ENCODE measurements at regions not wholly inside any gene's neighbourhood (a gene's known extent, or its start where the extent isn't known, plus 50 kb on each side); places are given as distances from the start of the nearest gene placed in this dataset.
A peak's percentile ranks its signal among the peaks of the same experiment; 100 is the strongest.

DNA sequence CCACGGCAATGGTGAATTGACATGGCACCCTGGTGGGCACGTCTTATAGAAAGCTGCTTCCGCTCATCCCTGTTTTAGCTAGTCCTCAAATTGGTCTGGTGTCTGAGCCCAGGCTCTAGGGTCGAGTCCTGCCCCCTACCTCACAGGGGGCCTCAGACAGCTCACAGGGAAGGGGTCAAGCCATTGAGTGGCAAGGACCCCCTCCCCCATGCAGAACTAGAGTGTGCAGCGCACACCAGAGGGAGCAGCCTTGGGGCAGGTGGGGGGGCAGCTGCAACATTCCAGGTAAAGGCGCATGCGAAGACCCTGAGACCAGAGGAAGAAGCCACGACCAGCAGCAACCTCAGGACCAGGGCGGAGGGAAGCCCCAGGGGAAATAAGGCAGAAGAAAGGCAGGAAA lies 240.4 kb upstream of the PPP2R2D start:
- Histone ChIP-seq H3K27me3 (replicated peaks; ENCODE audit: control insufficient read depth, insufficient read depth, low read length) (no peaks in the 10 kb centered on the region), H3K9me3 (no peaks in the 10 kb centered on the region), H3K4me1 (no peaks in the 10 kb centered on the region), H3K4me3 (ENCODE audit: low read depth, low read length) (no peak overlapping the region), H3K36me3 (ENCODE audit: control insufficient read depth, insufficient read depth, low read length) (no peaks in the 10 kb centered on the region)
- ChIA-PET POLR2A (no interaction called here), CTCF (no interaction called here)
- no peak overlapping the region for H3K4me3 Mint-ChIP-seq (ENCODE audit: unreplicated experiment)
- no TSS peak for BruUV-seq (replicated peaks)
- H3K27ac Mint-ChIP-seq (ENCODE audit: unreplicated experiment), result no peak overlapping the region
- peaks cover 10% of the 10 kb centered on the region for H3K9me3 Mint-ChIP-seq (ENCODE audit: unreplicated experiment)
- H3K27me3 Mint-ChIP-seq (ENCODE audit: insufficient read depth, unreplicated experiment), result no peaks in the 10 kb centered on the region
- intact Hi-C loops (cut with micrococcal nuclease; ENCODE audit: unreplicated experiment), result no loop called here
- no peaks in the 10 kb centered on the region for H3K36me3 Mint-ChIP-seq (ENCODE audit: insufficient read depth, unreplicated experiment)
- H3K4me1 Mint-ChIP-seq (ENCODE audit: low read depth, unreplicated experiment), result no peaks in the 10 kb centered on the region
- TF ChIP-seq, protein P1, sequence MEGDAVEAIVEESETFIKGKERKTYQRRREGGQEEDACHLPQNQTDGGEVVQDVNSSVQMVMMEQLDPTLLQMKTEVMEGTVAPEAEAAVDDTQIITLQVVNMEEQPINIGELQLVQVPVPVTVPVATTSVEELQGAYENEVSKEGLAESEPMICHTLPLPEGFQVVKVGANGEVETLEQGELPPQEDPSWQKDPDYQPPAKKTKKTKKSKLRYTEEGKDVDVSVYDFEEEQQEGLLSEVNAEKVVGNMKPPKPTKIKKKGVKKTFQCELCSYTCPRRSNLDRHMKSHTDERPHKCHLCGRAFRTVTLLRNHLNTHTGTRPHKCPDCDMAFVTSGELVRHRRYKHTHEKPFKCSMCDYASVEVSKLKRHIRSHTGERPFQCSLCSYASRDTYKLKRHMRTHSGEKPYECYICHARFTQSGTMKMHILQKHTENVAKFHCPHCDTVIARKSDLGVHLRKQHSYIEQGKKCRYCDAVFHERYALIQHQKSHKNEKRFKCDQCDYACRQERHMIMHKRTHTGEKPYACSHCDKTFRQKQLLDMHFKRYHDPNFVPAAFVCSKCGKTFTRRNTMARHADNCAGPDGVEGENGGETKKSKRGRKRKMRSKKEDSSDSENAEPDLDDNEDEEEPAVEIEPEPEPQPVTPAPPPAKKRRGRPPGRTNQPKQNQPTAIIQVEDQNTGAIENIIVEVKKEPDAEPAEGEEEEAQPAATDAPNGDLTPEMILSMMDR (IDR thresholded peaks at IDR 0.05; ENCODE audit: insufficient read depth in 1 of 2, low read depth in 1 of 2, low read length in 1 of 2, severe bottlenecking in 1 of 2, unreplicated experiment in 1 of 2), result no peak
- peak in 1 of 2 experiments; percentile 13 for DNase-seq

DNA sequence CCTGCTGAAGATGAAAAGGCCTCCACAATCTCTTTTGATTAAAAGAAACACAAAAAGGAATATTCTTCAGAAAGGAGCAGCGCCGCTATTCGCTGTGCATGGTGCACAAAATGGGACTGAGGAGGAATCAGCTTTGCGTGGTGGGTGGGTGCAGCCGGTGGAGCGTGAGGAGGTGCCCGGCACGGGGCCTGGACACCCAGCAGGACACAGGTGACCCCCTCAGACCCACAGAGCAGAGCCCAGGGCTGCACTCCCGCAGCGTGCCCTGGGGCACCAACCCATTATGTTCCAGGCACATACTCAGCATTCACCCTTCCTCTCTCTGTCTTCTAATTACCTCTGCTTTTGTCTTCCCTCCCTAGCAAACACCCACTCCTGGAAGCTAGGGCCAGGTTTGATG lies 238.0 kb upstream of the PPP2R2D start:
- H3K4me1 Mint-ChIP-seq (ENCODE audit: low read depth, unreplicated experiment), result no peaks in the 10 kb centered on the region
- intact Hi-C loops (cut with micrococcal nuclease; ENCODE audit: unreplicated experiment), result no loop called here
- ChIA-PET POLR2A (no interaction called here), CTCF (no interaction called here)
- no peaks in the 10 kb centered on the region for H3K36me3 Mint-ChIP-seq (ENCODE audit: insufficient read depth, unreplicated experiment)
- no peak for DNase-seq
- Histone ChIP-seq H3K36me3 (ENCODE audit: control insufficient read depth, insufficient read depth, low read length) (no peaks in the 10 kb centered on the region), H3K4me3 (ENCODE audit: low read depth, low read length) (no peak overlapping the region), H3K4me1 (no peaks in the 10 kb centered on the region), H3K27me3 (replicated peaks; ENCODE audit: control insufficient read depth, insufficient read depth, low read length) (no peaks in the 10 kb centered on the region), H3K9me3 (no peaks in the 10 kb centered on the region)
- no peaks in the 10 kb centered on the region for H3K27me3 Mint-ChIP-seq (ENCODE audit: insufficient read depth, unreplicated experiment)
- no TSS peak for BruUV-seq (replicated peaks)
- no peak overlapping the region for H3K4me3 Mint-ChIP-seq (ENCODE audit: unreplicated experiment)
- H3K27ac Mint-ChIP-seq (ENCODE audit: unreplicated experiment), result no peak overlapping the region
- TF ChIP-seq, protein P1 (IDR thresholded peaks at IDR 0.05; ENCODE audit: insufficient read depth in 1 of 2, low read depth in 1 of 2, low read length in 1 of 2, severe bottlenecking in 1 of 2, unreplicated experiment in 1 of 2), result no peak
- H3K9me3 Mint-ChIP-seq (ENCODE audit: unreplicated experiment), result peaks cover 10% of the 10 kb centered on the region

DNA sequence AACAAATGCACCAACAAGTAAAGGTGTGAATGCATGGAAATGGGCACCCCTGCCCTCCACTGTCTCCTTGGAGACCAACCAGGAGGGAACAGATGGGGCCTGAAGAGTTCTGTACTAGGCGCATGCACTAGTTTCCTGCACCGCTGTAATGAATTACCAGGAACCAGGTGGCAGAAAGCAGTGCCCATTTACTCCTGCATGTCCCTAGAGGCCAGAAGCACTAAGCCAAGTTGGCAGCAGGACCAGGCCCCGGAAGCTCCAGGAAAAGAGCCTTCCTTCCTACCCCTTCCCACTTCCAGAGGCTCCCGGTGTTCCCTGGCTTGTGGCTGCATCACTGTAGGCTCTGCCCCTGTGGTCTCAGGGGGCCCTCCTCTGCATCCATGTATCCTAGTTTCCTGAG lies 237.5 kb upstream of the PPP2R2D start:
- no peak overlapping the region for H3K27ac Mint-ChIP-seq (ENCODE audit: unreplicated experiment)

More for the DNA sequence above, 237.5 kb upstream of the PPP2R2D start:
- TF ChIP-seq, protein P1 (IDR thresholded peaks at IDR 0.05; ENCODE audit: insufficient read depth in 1 of 2, low read depth in 1 of 2, low read length in 1 of 2, severe bottlenecking in 1 of 2, unreplicated experiment in 1 of 2), result no peak
- POLR2A ChIA-PET, result no interaction called here
- no peaks in the 10 kb centered on the region for H3K36me3 ChIP-seq (ENCODE audit: control insufficient read depth, insufficient read depth, low read length)
- intact Hi-C loops (cut with micrococcal nuclease; ENCODE audit: unreplicated experiment), result no loop called here
- no peaks in the 10 kb centered on the region for H3K4me1 Mint-ChIP-seq (ENCODE audit: low read depth, unreplicated experiment)
- no peak overlapping the region for H3K4me3 ChIP-seq (ENCODE audit: low read depth, low read length)
- BruUV-seq (replicated peaks), result no TSS peak
- H3K4me3 Mint-ChIP-seq (ENCODE audit: unreplicated experiment), result no peak overlapping the region
- peak in 1 of 2 experiments; percentile 6 for DNase-seq
- peaks cover 10% of the 10 kb centered on the region for H3K9me3 Mint-ChIP-seq (ENCODE audit: unreplicated experiment)
- no peaks in the 10 kb centered on the region for H3K36me3 Mint-ChIP-seq (ENCODE audit: insufficient read depth, unreplicated experiment)
- CTCF ChIA-PET, result no interaction called here
- H3K27me3 ChIP-seq (replicated peaks; ENCODE audit: control insufficient read depth, insufficient read depth, low read length), result no peaks in the 10 kb centered on the region
- H3K27me3 Mint-ChIP-seq (ENCODE audit: insufficient read depth, unreplicated experiment), result no peaks in the 10 kb centered on the region
- H3K4me1 ChIP-seq, result no peaks in the 10 kb centered on the region
- H3K9me3 ChIP-seq, result no peaks in the 10 kb centered on the region

Data from Caco-2 (cell line).